ENCODE measurements at regions not wholly inside any gene's neighbourhood (a gene's known extent, or its start where the extent isn't known, plus 50 kb on each side); places are given as distances from the start of the nearest gene placed in this dataset.

DNA sequence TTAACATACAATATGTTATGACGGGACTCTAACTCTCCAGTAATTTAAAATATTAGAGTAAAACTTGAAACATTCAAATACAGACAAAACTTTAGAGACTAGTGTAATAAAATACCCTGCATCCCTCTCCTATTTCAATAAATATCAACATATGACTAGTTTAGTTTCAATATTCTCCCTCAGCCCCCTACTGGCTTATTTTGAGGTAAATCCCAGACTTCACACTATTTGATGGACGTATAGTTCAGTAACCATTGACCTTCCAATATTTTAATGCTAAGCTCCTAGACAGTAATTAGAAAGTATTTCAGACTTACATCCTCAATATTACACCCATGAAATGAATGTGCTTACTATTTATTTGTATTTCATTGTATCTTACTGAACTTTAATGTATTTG is 180.7 kb upstream of the STARD13 start:
- DNase-seq (ENCODE audit: low read depth in 3 of 3) = no peak

DNA sequence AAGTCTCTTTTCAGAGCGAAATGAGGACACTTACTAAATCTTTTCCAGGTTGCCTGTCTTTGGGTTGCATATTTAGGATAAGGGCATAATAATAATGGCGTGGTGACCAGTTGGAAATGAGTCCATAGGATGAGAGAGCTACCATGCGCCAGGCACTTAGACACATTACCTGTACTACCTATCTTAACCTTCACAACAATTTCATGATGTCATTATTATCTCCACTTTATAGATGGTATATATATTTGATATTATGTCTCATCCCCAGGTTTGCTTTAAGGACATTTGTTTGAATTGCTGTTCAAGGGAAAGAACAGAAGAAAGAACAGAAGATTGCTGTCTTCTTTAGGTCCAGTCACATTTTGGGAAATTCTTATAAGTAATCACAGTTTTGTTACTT is 182.0 kb upstream of the STARD13 start:
- DNase-seq (ENCODE audit: low read depth in 3 of 3) = no peak

DNA sequence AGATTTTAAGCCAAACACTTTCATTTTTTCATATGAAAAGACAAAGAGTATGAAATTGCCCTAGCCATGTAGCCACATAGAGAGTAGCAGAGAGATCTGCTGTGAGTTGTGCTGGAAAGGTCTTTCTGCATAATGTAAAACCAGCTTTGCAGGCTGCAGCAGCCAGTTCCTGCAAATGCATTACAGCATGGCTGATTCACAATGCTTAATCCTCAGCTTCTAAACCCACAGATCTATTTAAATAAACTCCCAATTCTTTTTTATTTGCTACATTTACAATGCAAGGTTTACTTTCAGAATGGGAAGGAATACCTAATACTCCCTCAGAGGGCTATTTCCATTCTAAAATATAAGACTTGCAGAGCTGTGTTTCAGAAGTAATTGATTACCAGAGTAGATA is 185.6 kb upstream of the STARD13 start:
- DNase-seq (ENCODE audit: low read depth in 3 of 3) = no peak

DNA sequence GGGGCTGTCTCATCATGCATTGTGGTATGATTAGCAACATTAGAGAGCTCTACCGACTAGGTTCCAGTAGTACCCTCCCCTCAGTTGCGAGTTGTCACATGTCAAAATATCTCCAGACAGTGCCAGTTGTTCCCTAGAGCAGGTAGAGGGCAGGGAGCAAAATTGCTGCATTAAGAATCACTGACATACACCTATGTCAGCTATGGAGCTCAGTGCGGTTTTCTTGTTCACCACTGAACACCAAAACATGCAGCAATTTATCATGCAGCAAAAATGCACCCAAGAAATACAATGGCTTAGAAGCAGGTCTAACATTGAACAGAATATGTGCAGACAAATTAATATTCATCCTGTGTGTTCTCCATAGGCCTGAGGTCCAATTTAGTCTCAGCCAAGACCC is 186.9 kb upstream of the STARD13 start:
- DNase-seq (ENCODE audit: low read depth in 3 of 3) = no peak

DNA sequence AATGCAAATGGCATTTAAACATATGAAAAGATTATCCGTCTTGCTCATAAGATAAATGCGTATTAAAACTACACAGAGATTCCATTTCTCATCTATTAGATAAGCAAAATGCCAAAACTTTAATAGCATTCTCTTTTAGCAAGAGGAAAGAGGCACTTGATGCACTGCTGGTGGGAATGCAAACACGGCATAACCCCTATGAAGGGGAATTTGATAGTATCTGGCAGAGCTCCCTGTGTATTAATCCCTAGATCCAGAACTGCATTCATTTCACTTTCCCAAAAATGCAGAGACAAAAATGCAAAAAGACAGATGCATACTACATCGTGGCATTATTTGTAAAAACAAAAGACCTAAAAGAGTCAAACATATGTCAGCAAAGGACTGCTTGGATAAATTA is 193.6 kb upstream of the STARD13 start:
- no peak for DNase-seq (ENCODE audit: low read depth in 3 of 3)

DNA sequence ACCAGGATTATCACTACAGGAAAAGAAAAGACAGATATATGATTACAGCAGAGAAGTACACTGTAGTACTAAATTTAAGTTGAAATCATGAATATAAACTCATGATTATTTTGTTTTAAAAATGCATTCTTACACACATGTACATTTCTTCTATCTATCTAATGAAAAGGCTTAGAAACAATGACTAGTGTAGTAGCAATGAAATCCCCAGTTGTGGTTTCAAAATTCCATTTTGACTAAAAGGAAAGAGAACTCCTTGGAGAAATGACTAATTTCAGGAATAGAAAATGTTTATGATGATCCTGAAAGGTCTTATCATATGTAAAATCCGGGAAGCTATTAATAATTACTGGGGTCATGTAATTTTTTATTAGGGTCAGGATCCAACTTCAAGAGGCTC is 195.0 kb upstream of the STARD13 start:
- DNase-seq (ENCODE audit: low read depth in 3 of 3) = no peak

DNA sequence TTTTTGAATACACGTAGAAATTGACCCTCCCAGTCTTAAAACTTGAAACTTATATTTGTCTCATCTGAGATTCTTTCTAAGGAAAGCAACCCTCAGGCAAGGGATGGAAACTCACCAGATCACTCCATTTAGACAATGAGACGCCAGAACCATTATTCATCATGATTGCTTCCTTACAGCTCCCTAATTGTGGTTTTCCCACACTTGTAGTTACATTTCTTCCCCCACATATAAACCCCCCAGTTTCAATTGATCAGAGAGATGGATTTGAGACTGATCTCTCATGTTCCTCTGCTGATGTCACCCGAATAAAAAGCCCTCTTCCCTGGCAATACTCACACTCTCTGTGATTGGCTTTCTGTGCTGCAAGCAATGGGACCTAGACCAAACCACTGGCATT is 197.9 kb upstream of the STARD13 start:
- no peak for DNase-seq (ENCODE audit: low read depth in 3 of 3)

DNA sequence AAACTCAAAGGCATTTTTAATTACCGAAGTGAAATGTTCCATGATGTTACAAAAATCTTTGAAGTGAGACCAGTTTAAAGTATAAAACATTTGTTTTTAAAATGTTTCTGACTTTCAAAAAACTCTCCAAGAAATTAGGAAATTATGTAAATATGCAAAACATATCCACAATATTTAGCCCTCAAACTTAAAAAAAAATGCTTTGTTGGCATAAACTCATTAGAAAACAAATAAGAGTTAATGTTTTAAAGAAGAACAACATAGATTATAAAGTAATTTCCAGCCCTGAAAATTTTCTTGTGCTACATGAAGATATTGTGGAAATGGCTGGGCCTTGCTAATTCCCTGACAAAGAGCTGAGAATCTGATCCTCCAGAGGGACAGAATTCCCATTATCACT is 199.7 kb upstream of the STARD13 start:
- DNase-seq (ENCODE audit: low read depth in 3 of 3) = no peak

DNA sequence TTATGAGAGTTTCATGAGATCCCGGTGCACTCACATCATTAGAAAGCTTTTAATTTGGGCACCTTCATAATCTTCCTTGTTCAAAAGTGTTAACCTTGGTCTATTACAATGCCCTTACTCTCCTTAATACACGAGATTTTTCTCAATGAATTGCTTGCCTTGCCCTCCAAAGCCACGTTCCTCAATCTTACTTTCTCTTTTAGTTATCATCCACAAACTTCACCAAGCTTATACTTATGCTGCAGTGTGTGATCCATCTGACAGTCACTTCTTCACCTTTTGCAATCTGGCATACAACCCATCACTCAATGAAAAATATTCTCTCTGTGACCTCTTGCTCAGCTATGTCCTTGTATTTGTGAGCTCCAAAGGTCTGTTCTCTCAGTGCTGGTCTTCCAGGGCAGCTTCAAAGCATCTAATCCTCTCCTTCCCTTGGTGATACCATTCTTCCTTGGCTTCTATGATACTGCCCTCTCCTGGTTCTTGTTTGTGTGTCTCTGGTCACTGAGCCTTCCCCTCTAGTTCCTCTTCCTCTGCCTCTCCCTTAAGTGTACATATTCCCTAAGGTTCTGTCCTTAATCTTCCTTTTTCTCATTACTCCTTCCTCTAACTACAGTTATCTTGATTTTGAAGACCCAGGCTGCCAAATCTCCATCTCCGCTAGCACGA is 202.2 kb upstream of the STARD13 start:
- no peak for DNase-seq (ENCODE audit: low read depth in 3 of 3)

DNA sequence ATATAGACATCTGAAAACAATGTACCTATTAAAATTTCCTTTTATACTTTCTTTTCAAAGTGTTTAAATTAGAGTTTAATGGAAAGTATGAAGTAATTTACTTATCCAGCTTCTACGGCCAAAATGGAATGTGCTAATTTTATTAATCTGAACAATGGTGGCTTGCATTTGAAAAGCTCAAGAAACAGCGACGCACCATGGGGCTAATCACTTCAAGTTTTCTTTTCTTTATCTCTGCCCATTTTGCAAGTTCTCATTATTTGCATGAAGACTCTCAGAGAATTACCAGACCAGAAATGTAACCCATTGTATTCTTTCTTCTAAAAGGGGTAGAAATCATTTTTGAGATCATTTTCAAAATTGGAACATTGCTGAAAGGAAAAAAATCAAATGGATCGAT is 204.0 kb upstream of the STARD13 start:
- DNase-seq (ENCODE audit: low read depth in 3 of 3) = no peak

DNA sequence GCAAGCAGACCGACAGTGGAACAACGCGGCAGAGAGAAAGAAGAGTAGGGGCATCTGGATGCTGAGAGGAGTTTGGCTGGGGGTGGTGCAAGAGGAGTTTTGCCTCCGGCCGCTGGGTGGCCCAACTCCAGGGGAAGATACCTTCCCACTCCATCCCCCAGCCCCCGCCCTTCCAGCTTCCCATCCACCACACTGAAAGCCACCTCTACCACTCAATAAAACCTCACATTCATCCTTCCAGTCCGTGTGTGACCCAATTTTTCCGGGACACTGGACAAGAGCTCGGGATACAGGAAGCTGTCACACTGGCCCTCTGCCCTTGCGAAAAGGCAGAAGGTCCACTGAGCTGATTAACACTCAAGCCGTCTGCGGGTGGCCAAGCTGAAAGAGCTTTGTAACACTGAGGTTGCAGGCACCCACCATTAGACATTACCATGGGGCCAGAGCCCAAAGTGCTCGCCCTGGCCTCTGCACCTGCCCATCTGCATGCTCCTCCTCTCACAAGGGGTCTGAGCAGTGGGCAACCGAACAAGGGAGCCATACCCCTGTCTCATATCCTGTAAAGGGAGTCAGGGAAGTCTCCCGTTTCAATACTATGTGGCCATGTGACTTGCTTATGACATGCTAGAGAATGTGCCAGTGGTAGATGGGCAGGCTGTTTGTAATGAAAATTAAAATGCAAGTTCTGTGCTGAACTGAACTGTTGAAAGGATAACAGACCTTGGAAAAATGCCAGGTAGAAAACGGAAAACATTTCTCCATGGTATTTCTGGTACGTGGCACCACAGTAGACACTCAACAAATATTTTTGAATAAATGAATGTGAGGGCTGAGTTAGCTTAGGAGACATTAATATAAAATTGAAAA is 205.1 kb upstream of the STARD13 start:
- DNase-seq (ENCODE audit: low read depth in 3 of 3) = no peak

DNA sequence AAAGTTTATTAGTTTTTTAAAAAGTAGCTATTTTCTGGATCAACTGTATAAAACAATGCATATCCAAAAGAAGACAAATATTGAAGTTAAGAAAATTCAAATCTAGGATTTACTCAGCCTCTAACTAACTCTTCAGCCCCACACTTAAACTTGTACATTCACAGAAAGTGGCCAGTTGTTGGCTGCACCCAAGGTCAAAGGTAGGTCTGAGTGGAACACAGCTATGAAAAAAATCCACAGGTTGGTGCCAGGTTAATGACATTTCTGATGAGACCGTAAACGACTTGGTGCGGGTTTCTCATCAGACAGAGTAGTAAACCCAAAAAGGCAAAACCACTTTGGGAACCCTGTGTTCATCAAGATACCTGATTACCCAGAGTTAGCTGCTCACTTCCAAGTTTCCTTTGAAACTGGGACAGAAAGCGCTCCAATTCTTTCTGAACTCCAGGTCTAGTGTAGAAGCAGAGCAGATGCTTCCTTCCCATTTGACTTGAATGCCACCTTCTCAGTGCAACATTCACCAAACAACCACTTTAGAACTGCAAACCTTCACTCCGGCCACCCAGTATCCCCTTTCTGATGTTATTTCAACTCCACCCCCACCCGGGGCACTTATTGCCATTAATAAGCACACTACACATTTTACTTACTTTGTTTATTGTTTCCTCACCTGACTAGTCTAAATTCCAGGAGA is 208.3 kb upstream of the STARD13 start:
- DNase-seq (ENCODE audit: low read depth in 3 of 3) = no peak

DNA sequence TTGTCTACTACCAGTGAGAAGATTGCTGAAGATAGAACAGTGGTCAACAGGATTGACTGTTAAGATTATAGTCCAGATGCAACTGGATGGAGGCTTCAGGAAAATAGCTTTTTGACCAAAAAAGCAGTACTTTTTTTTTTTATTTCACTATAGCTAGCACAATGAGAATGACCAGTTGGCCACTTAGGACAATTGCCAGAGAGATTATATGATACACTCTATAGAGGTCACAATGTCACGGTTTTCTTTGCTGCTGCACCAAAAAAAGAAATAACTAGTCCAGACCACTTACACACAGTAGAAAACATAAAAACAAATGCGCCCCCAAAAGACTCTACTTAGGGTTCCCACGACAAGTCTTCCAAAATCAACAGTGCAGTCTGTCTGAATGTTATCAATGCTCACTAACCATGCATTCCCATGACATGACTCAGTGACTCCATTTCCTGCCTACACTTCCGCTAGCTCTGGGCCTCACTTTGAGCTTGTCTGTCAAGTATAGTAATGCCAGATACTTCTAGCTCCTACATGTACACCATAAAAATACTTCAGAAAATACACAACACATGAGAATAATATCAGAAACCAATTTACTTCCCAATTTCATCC is 209.1 kb upstream of the STARD13 start:
- DNase-seq (ENCODE audit: low read depth in 3 of 3) = no peak

DNA sequence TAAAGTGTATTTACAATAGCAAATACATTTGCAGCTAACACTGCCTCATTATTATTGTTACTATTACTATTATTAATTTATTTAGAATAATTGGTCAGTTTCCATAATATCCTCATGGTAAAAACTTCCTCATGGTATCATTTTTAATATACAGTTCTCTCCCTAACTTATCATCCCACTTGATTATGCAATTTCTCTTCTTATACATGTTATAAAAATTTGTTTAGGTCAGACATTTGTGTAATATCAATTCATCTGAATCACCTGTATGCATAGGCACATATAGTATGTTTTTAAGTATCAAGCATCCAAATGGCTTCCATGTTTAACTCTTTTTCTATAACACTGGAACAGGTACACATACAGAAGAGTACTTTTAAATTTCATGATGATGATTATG is 210.8 kb upstream of the STARD13 start:
- DNase-seq (ENCODE audit: low read depth in 3 of 3) = no peak

DNA sequence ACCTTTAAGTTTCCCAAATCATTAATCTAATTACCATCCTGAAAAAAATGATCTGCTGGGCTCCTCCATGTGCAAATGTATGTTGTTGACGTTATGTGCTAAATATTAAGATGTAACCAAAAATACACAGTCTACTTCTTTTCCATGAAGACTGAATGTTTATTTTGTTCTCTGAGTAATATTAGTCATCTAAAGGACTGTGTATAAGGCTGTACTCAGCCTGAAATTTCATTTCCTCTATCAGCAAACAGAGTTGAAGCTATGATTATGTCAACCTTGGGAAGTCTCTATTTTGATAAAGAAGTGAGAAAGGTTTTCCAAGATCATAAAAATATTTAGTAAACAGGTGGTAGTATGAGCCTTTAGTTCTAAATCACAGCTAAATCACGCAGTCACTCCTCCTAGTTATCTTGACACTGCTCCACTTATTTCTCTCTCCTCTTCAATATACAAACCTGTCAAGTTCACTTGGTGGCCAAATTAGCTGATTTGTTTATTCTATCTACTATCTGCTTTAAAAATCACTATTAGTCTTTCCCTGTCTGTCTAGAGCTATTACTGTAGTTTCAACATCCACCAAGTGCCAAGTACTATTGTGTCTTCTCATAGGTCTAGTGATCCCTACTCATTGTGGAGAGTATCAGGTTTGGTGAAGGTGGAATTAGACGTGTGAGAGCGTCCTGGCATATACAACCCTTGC is 211.7 kb upstream of the STARD13 start:
- DNase-seq (ENCODE audit: low read depth in 3 of 3) = no peak

DNA sequence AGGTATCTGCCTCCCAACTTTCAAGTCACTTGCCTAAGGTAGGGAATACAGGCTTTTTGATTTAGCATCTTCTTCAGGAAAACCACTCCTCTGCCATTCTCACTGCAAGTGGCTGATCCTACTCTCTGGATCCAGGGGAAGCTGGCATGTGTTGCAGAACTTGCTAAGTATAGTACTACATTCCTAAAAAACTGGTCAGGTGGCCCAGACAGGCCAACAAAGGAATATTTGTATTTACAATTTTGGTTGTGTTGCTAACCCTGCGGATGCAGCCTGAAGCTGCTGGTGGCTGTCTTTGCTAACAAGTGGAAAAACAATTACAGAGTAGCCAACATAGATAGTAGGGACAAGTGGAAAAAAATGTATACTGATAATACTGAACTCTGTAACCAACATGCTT is 222.5 kb upstream of the STARD13 start:
- DNase-seq (ENCODE audit: low read depth in 3 of 3) = no peak

DNA sequence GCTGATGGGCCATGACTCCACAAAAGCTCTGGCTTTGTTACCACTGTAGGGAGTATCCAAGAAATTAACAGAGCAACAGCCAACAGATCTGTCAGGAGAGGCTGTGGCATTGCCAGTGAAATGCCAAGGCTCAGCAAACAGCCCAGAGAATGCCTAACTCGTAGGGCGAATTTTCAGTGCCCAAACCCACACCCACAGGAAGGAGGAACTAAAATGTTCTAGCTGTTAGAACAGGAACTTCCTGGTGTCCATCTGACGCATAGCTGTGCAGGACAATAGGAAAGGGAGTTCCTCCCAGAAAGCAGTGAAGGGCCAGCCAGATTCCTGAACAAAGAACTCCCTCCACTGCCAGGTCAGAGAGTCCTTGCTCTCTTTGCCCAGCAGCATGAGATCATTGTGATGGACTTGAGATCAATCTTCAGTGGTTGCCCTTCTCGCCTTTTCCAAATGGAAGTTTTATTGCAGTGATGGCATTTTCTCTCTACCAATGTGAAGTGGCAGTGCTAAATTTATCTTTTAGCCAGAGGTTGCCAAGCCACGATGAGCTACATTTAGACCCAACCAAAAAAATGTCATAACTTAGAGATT is 224.2 kb upstream of the STARD13 start:
- no peak for DNase-seq (ENCODE audit: low read depth in 3 of 3)

DNA sequence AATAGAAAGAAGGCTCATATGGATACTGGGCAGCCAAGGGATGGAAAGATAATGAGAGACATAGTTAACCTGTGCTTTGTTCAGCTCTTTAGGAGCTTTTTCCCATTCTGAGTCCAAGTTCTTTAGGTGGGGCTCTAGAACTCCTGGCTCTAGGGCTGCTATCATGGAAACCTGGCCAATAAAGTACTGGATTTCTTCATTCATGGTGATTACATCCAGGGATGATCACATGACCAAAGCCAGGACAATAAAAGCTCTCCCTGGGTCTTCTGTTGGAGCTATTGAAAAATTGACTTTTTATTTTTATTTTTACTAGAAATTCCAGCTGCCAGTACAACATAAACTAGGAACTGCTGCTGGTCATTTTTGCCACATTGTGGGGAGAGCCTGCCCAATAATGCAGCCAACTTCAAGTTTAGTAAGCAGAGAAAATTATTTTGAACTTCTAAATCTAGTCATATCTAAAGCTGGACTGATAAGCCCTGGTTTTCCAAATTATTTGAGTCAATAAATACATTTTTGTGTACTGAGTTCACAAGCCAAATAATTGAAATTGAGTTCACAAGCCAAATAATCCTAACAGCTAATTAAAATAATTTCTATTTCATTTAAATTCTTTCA is 224.9 kb upstream of the STARD13 start:
- DNase-seq (ENCODE audit: low read depth in 3 of 3) = no peak

DNA sequence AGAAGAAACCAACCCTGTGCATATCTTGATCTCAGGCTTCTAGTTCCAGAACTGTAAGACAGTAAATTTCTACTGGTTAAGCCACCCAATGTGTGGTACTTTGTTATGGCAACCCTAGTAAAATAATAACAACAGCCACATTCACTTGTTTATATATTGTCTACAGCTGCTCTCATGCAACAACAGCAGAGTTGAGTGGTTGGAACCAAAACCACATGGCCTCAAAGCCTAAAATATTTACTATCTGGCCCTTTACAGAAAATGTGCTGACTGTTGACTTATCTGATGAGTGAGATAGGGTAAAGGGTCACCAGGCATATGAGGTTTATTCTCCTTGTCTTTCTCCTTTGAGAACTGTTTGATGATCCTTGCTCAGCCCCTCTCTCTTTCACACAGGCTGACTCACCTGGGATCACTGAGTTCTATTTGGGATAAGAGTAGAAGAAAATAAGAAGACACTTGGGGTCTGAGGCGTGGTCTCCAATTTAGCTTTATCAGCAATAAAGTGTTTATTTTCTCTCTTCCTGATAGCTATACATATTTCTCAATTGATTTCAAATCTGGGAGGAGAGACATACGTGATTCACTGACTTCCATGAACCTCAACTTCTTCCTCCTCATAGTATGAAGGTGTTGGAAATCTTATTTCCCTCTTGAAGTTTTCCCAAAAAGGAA is 227.5 kb upstream of the STARD13 start:
- DNase-seq (ENCODE audit: low read depth in 3 of 3) = no peak

DNA sequence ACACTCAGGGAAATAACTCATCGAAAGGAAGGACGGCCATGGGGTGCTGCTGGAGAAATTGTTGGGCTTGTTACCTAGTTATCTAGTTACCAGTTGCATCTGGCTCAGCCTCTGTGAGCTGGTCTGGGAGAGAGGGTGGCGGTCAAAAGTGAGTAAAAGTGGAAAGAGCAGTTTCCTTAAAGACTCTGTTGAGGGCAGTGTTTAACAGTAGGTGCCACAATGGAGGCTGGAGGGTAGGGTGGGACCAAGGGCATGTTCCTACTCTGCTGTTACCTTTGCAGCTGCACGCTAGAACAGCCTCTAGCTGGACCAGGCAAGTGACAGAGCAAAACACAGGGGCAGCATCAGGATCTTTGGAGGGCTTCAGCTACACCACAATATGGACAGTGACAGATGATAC is 228.8 kb upstream of the STARD13 start:
- DNase-seq (ENCODE audit: low read depth in 3 of 3) = no peak

Measured in stimulated activated CD4-positive, alpha-beta T cell treated with anti-CD3 and anti-CD28 coated beads, TNF-alpha, amount 100 ng/mL, for 24 hours (primary cell).